Cardiac muscle cell (in vitro differentiated cells and primary cell): ENCODE measurements at regions not wholly inside any gene's neighbourhood (a gene's known extent, or its start where the extent isn't known, plus 50 kb on each side); places are given as distances from the start of the nearest gene placed in this dataset.
"Not testable (repeated sequence)": the region's sequence is repeated elsewhere in the genome, so short reads cannot be mapped to it uniquely, and the experiment has no call there.

ENCODE experiments used
- DNase-seq, 2 donors: peaks; one replicate each; pipeline versions ENCODE4 v3.0.0 to v3.0.0-alpha.2; 2010 to 2017; ENCODE audit warnings: low read depth in 1 of 2, low spot score in 1 of 2
- H3K27ac ChIP-seq: fragments of 200-600 bp; sonication (generic); 2 replicates; pipeline ENCODE4 v1.5.1; 2016
- H3K27me3 ChIP-seq: fragments of 200-600 bp; sonication (generic); 2 replicates; pipeline ENCODE4 v1.6.0; 2016; ENCODE audit warnings: control low read depth
- H3K36me3 ChIP-seq: fragments of 200-600 bp; sonication (generic); 2 replicates; pipeline ENCODE4 v1.5.1; 2016; ENCODE audit warnings: control low read depth
- H3K4me1 ChIP-seq: fragments of 200-600 bp; sonication (generic); 2 replicates; pipeline ENCODE4 v1.8.1; 2017; ENCODE audit warnings: low read depth, mild to moderate bottlenecking, mixed run types
- H3K4me3 ChIP-seq: fragments of 200-600 bp; sonication (generic); 2 replicates; pipeline ENCODE4 v1.5.1; 2016; ENCODE audit warnings: mild to moderate bottlenecking
- H3K9me3 ChIP-seq: fragments of 200-600 bp; sonication (generic); 2 replicates; pipeline ENCODE4 v1.5.1; 2017; ENCODE audit warnings: low read depth, mild to moderate bottlenecking, control low read depth
- TF ChIP-seq, protein P1 (sequence below): IDR thresholded peaks from 2 replicates; pipeline ENCODE4 v1.5.1; 2012; ENCODE audit warnings: low read depth, mild to moderate bottlenecking, low read length

DNA sequence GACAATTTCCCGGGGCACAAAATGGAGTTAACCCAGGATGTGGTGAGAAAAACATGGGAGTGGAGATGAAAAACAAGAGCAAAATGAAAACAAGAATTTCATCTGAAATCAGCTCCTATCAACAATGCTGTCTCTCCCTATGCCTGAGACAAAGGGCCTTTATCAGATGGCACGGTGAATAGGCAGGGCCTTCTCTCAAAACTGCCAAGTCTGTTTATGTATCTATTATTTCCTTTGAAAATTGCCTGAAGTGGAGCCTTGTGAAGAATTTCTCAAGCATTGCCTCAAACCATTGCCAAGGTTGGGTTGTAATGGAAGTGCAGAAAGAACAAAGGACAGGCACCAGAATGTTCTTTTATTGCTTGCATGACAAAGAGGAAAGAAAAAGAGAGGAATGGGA lies 74.7 kb downstream of the BTBD3 start:
- no peaks in the 10 kb centered on the region for H3K36me3 ChIP-seq
- TF ChIP-seq, protein P1, sequence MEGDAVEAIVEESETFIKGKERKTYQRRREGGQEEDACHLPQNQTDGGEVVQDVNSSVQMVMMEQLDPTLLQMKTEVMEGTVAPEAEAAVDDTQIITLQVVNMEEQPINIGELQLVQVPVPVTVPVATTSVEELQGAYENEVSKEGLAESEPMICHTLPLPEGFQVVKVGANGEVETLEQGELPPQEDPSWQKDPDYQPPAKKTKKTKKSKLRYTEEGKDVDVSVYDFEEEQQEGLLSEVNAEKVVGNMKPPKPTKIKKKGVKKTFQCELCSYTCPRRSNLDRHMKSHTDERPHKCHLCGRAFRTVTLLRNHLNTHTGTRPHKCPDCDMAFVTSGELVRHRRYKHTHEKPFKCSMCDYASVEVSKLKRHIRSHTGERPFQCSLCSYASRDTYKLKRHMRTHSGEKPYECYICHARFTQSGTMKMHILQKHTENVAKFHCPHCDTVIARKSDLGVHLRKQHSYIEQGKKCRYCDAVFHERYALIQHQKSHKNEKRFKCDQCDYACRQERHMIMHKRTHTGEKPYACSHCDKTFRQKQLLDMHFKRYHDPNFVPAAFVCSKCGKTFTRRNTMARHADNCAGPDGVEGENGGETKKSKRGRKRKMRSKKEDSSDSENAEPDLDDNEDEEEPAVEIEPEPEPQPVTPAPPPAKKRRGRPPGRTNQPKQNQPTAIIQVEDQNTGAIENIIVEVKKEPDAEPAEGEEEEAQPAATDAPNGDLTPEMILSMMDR, result no peak
- H3K4me3 ChIP-seq, result no peak overlapping the region
- no peak for DNase-seq
- no peaks in the 10 kb centered on the region for H3K9me3 ChIP-seq
- H3K27ac ChIP-seq, result no peak overlapping the region
- no peaks in the 10 kb centered on the region for H3K4me1 ChIP-seq
- no peaks in the 10 kb centered on the region for H3K27me3 ChIP-seq

DNA sequence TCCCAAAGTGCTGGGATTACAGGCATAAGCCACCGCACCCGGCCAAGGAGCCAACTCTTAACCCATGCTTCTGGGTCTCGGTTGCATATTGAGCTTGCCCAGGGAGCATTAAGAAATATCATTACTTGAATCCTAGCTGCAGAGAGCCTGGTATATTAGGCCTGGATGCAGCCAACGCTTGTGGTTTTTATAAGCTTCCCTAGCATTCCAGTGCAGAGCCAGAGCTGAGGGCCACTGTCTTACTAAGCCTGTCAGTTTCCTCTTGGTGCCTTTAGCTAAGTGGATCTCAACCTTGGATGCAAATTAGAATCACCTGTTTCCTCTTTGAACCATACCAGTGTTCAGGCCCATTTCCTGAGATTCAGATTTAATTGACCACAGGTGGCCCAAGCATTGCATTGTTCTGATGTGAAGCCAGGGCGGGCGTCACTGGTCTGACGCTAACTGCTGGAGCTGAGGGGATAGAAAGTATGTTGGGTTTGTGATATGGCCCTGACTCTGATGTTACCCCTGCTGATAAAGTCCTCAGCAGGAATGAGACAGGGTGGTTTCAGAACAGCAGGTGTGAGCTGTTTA lies 76.3 kb downstream of the BTBD3 start:
- no peak overlapping the region for H3K27ac ChIP-seq
- DNase-seq, result no peak
- no peaks in the 10 kb centered on the region for H3K27me3 ChIP-seq

DNA sequence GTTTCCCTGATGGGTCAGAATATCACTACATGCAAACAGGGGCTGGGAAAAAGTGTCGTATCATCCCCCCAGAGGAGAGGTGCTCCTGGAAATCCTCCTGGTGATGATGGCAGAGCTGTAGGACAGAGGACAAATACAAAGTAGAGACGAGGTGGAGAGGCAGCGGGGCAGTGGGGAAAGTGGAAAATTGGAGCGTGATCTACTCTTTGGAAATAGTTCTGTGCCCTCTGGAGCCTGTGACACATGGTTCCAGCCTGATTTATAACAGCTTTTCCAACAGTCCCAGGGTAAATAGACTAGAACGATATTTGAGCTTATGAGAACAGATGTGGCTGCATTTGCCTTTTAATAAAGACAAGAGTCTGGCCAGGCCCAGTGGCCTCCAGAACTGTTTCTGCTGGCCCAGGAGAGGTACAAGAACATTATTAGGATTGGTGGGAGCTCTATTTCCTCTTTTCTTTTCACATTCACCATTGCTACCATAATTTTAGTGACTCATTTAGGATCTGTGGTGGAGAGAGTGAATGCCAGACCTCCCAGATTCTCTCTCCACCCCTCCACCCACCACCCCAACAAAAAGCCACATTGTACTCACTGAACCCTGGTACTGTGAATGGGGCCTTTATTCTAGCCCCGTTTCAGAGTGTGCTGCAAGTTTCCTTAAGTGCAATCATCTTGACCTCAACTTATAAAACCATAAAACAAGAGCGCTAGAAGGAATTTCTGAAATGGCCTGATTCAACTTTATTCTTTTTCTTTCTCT lies 78.3 kb downstream of the BTBD3 start:
- Histone ChIP-seq H3K27ac (no peak overlapping the region), H3K4me3 (no peak overlapping the region), H3K27me3 (no peaks in the 10 kb centered on the region), H3K36me3 (no peaks in the 10 kb centered on the region), H3K9me3 (no peaks in the 10 kb centered on the region), H3K4me1 (no peaks in the 10 kb centered on the region)
- TF ChIP-seq, protein P1, result no peak
- peak in 1 of 2 donors; percentile 46 for DNase-seq

More for the DNA sequence above, 76.3 kb downstream of the BTBD3 start:
- TF ChIP-seq, protein P1, result no peak
- Histone ChIP-seq H3K4me1 (no peaks in the 10 kb centered on the region), H3K36me3 (no peaks in the 10 kb centered on the region), H3K9me3 (no peaks in the 10 kb centered on the region), H3K4me3 (no peak overlapping the region)

DNA sequence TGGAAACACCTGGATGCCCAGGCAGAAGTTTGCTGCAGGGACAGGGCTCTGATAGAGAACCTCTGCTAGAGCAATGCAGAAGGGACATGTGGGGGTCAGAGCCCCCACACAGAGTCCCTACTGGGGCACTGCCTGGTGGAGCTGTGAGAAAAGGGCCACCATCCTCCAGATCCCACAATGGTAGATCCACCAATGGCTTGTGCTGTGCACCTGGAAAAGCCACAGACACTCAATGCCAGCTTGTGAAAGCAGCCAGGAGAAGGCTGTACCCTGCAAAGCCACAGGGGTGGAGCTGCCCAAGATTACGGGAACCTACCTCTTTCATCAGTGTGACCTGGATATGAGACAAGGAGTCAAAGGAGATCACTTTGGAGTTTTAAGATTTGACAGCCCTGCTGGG lies 87.1 kb downstream of the BTBD3 start:
- not testable (repeated sequence) for H3K27me3 ChIP-seq, DNase-seq, H3K36me3 ChIP-seq

DNA sequence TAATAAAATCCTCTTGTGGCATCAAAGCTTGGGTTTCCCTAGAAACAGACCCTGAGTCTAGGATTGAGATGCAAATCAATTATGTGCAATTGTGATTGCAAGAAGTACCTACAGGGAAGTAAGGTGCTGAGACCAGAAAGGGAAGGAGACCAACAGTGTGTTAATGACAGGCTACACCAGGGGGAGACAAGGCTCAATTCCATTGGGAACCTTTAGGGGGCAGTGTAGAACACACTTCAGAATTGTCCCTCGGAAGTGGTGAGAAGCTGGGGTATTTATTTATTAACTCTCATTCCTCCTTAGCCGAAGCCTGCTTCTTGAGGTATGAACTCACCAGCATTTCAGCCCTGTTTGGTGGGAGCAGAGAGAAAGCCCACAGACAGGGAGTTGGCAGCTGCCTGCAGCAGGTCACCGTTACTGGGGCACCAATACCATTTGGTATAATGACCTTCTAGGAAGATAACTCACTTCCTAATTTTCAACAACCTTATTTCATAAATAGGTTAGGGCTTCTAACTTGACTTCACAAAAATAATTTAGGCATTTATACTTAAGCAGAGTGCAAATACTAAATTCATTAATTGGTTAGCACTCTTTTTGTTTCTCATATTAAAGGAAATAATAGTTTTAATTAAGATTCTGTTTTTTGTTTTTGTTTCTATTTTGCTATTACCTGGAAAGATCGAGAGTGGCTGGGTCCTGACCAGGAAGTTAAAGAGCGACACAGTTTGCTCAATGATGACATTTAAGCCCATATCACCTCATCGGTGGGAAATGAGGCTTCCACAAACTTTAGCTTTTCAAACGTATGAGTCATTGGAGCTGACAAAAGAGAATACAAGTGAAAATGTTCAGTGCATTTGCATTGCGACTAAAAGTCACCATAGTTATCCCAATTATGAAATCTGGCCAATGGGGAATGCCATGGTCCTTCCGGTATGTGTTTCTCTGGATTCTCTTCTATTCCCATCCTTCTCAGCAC lies 94.8 kb downstream of the BTBD3 start:
- H3K27me3 ChIP-seq, result no peaks in the 10 kb centered on the region
- no peak overlapping the region for H3K27ac ChIP-seq
- H3K4me1 ChIP-seq, result no peaks in the 10 kb centered on the region
- peak; percentile 45 to 69 for DNase-seq
- TF ChIP-seq, protein P1, result peak; percentile 99
- no peak overlapping the region for H3K4me3 ChIP-seq
- no peaks in the 10 kb centered on the region for H3K36me3 ChIP-seq
- no peaks in the 10 kb centered on the region for H3K9me3 ChIP-seq

More for the DNA sequence above, 87.1 kb downstream of the BTBD3 start:
- not testable (repeated sequence) for H3K4me1 ChIP-seq, H3K4me3 ChIP-seq, H3K9me3 ChIP-seq, H3K27ac ChIP-seq
